ENCODE measurements at regions not wholly inside any gene's neighbourhood (a gene's known extent, or its start where the extent isn't known, plus 50 kb on each side); places are given as distances from the start of the nearest gene placed in this dataset.

DNA sequence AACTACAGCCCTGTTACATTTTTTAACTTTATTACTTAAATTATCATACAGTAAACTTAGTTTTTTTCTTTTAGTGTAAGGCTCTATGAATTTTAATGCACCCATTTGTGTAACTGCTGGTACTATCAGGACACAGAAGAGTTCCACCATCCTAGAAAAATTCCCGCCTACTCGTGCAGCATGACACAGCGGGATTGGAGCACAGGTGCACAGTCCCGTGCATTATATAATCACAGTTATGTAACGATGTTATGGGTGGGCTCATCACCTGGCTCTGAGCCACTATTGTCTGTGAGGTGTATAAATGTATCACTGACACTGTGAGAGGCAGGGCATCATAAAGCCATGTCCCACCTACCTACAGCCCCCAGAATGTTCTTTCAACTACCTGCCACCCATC lies 80.7 kb downstream of the DRD1 start:
- Histone ChIP-seq H3K4me3 (no peak overlapping the region), H3K27ac (no peak overlapping the region)
- TF ChIP-seq, protein P1, sequence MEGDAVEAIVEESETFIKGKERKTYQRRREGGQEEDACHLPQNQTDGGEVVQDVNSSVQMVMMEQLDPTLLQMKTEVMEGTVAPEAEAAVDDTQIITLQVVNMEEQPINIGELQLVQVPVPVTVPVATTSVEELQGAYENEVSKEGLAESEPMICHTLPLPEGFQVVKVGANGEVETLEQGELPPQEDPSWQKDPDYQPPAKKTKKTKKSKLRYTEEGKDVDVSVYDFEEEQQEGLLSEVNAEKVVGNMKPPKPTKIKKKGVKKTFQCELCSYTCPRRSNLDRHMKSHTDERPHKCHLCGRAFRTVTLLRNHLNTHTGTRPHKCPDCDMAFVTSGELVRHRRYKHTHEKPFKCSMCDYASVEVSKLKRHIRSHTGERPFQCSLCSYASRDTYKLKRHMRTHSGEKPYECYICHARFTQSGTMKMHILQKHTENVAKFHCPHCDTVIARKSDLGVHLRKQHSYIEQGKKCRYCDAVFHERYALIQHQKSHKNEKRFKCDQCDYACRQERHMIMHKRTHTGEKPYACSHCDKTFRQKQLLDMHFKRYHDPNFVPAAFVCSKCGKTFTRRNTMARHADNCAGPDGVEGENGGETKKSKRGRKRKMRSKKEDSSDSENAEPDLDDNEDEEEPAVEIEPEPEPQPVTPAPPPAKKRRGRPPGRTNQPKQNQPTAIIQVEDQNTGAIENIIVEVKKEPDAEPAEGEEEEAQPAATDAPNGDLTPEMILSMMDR (IDR thresholded peaks at IDR 0.05) = no peak
- DNase-seq (ENCODE audit: low spot score) = no peak

GRCh38 chr5:175357995-175358394 lies 86.0 kb downstream of the DRD1 start:
- TF ChIP-seq, protein P1 (IDR thresholded peaks at IDR 0.05) = no peak
- no peak overlapping the region for H3K27ac ChIP-seq
- no peak overlapping the region for H3K4me3 ChIP-seq
- no peak for DNase-seq (ENCODE audit: low spot score)

DNA sequence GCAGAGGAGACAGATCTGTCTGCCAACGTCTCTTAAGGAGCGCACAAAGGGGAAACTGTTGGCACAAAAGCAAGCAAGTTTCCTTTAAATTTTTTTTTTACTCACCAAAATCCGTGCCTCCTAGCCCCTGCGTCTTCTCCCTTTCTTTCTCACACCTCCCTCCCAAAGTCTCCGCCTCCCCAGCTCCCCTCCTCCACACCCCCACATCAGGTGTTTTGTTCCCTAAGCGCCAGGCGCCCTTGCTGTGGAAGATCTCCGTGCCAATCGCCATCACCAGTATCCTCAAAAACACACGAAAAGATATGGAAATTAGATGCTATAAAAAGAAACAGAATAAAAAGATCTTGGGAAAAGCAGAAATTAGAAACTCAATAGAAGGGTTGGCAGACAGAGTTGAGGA lies 87.6 kb downstream of the DRD1 start:
- TF ChIP-seq, protein P1 (IDR thresholded peaks at IDR 0.05) = no peak
- no peak overlapping the region for H3K4me3 ChIP-seq
- DNase-seq (ENCODE audit: low spot score) = no peak
- H3K27ac ChIP-seq = no peak overlapping the region

DNA sequence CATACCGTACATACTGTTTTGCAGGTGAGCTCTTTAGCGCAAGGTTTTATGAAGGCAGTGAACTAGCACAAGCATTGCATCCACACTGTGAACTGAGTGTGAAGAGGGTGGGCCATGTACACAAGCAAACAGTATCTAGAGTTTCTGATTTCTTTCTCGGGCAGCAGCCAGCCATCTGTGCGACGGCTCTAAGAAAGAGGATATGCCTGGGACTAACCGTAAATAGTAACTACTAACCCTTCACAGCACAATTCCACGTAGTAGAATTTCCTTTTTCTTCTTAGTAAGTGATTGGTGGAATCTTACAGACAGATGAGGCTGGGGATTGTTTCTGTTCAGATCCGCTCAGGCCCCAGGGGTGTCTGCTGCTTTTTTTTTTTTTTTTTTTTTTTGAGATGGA lies 89.0 kb downstream of the DRD1 start:
- H3K27ac ChIP-seq = no peak overlapping the region
- DNase-seq (ENCODE audit: low spot score) = no peak
- TF ChIP-seq, protein P1 (IDR thresholded peaks at IDR 0.05) = no peak
- no peak overlapping the region for H3K4me3 ChIP-seq

DNA sequence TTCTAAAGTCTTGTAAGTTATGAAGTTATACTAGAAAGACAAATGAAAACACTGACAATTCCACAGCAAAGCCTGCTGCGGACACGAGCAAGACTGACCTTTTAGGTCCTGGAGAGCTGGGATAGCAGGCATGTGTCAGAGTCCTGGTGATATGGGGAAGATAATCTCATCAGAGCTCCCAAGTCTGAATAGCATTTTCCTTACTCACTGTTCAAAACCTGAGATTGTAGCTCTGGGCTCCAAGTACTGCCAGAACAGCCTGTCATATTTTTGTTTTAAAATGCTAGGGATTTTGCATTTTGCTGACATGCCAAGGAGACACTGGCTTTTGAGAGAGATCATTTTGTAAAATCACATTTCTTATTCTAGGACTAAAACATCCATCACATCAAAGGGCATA lies 90.1 kb downstream of the DRD1 start:
- DNase-seq (ENCODE audit: low spot score) = no peak

DNA sequence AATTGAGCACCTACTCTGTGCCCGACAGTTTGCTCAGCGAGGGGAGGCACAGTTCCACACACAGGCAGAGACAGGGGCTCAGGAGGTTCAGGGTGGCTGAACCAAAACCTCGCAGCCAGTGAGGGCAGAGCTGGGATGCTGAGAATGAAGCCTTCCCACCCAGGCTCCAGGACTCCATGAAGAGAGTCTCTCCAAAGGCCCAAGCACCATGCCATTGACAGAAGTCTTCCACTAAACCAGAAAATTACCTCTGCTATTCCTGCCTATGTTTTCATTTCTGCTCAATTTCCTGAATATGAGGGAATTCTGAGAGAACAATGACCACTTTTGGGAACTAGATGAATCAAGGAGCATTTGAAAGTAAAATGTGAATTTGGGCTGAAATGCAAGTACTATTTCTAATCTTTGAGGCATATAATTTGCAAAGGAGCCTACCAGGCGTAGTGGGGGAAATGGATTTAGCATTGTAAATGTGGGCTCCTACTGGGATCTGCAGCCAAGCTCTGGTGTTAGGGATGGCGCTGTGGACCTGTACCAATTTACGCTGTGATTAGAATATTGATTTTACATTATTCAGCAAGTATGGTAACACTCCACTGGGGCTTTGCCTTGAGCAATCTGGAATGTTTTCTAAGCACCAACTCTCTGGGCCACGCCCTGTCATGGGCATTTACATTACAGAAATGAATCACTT lies 91.9 kb downstream of the DRD1 start:
- H3K27ac ChIP-seq = no peak overlapping the region
- no peak for DNase-seq (ENCODE audit: low spot score)
- H3K4me3 ChIP-seq = no peak overlapping the region
- TF ChIP-seq, protein P1 (IDR thresholded peaks at IDR 0.05) = no peak

More for the DNA sequence above, 90.1 kb downstream of the DRD1 start:
- TF ChIP-seq, protein P1 (IDR thresholded peaks at IDR 0.05) = no peak
- no peak overlapping the region for H3K4me3 ChIP-seq
- H3K27ac ChIP-seq = no peak overlapping the region

GRCh38 chr5:175351126-175351525 lies 92.9 kb downstream of the DRD1 start:
- no peak for DNase-seq (ENCODE audit: low spot score)
- Histone ChIP-seq H3K27ac (no peak overlapping the region), H3K4me3 (no peak overlapping the region)
- TF ChIP-seq, protein P1 (IDR thresholded peaks at IDR 0.05) = no peak

Data from coronary artery (tissue), 2 donors.